Transverse colon (tissue), 4 donors: ENCODE measurements at regions not wholly inside any gene's neighbourhood (a gene's known extent, or its start where the extent isn't known, plus 50 kb on each side); places are given as distances from the start of the nearest gene placed in this dataset.

Source experiments
- DNase-seq: peaks from one replicate; pipeline ENCODE4 v3.0.0-alpha.2; 2019
- H3K27ac ChIP-seq, 4 donors: fragments of 200-600 bp; sonication (generic); 2 replicates each; pipeline ENCODE4 v1.5.1; 2016 to 2018; ENCODE audit warnings: inconsistent platforms in 4 of 4
- H3K27me3 ChIP-seq: fragments of 200-600 bp; sonication (generic); 2 replicates; pipeline ENCODE4 v1.5.1; 2017; ENCODE audit warnings: inconsistent platforms
- H3K36me3 ChIP-seq, 4 donors: fragments of 200-600 bp; sonication (generic); 2 replicates each; pipeline ENCODE4 v1.5.1; 2017 to 2019; ENCODE audit warnings: inconsistent platforms in 4 of 4
- H3K4me1 ChIP-seq, 4 donors: fragments of 200-600 bp; sonication (generic); 2 replicates each; pipeline ENCODE4 v1.5.1; 2017 to 2020; ENCODE audit warnings: inconsistent platforms in 4 of 4
- H3K4me3 ChIP-seq, 4 donors: fragments of 200-600 bp; sonication (generic); 1 replicate in 1 of 4; 2 replicates in 3 of 4; pipeline versions ENCODE4 v1.5.1 to v1.6.1; 2017 to 2019; ENCODE audit warnings: inconsistent platforms in 4 of 4
- H3K9me3 ChIP-seq, 2 donors: fragments of 200-600 bp; sonication (generic); 2 replicates each; pipeline ENCODE4 v1.5.1; 2017 to 2019; ENCODE audit warnings: inconsistent platforms in 2 of 2
- CTCF ChIP-seq, 5 experiments: fragments of 200-600 bp in 3 of 5; fragments of 450-650 bp in 2 of 5; sonication (generic) in 3 of 5; IDR thresholded peaks; 1 replicate in 2 of 5; 2 replicates in 3 of 5; pipeline ENCODE4 v1.5.1; 2016 to 2017; ENCODE audit warnings: antibody characterized with exemption in 5 of 5, inconsistent platforms in 3 of 5, mild to moderate bottlenecking in 2 of 5, moderate library complexity in 1 of 5
- EP300 ChIP-seq: sonication (generic); formaldehyde crosslinking; IDR thresholded peaks from one replicate; pipeline ENCODE4 v1.6.1; 2017; ENCODE audit warnings: antibody characterized with exemption, low read depth
- POLR2A ChIP-seq: fragments of 450-650 bp; IDR thresholded peaks from one replicate; pipeline ENCODE4 v1.6.1; 2016; ENCODE audit warnings: antibody characterized with exemption, mild to moderate bottlenecking, moderate library complexity
- POLR2AphosphoS5 ChIP-seq, 3 donors: sonication (generic); formaldehyde crosslinking; IDR thresholded peaks; one replicate each; pipeline ENCODE4 v1.6.1; 2016; ENCODE audit warnings: antibody characterized with exemption in 3 of 3
- WGBS, 2 donors: methylation state at CpG; one replicate each; pipeline ENCODE4 v1.1.5; 2018; ENCODE audit warnings: low coverage in 1 of 2; 5-methylcytosine and 5-hydroxymethylcytosine counted together
- in situ Hi-C, 4 donors: fragments of 200-750 bp; cut with MboI; loops; one replicate each; pipeline versions ENCODE4 v1.15.0 to v1.15.1; 2017; ENCODE audit warnings: low sequenced_read_pairs in 3 of 4, low pct_ligation_motif_present in 1 of 4, low pct_unique_long_range_greater_than_20kb in 1 of 4
- intact Hi-C: fragments of 100-400 bp; cut with DNase I; formaldehyde crosslinking; loops from one replicate; pipeline ENCODE4 v1.15.1; 2023; ENCODE audit warnings: low total_unique reads

DNA sequence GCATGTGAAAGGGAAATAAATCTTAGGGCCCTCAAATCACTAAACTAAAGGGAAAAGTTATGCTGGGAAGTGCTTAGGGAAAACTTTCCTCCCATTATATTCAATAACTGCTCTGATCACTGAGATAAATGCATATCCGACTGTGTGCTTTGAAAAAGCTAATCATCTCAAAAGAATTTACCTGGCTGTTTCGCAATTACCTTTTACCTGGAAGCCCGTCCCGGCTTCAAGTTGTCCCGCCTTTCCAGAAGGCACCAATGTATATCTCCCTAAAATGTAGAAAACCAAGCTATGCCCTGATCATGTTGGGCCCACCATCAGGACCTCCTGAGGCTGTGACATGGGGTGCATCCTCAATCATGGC lies 394.6 kb upstream of the HSFY2 start:
- Histone ChIP-seq H3K4me3 (no peak overlapping the region), H3K36me3 (no peaks in the 10 kb centered on the region), H3K9me3 (no peaks in the 10 kb centered on the region), H3K4me1 (no peaks in the 10 kb centered on the region), H3K27me3 (no peaks in the 10 kb centered on the region), H3K27ac (no peak overlapping the region)
- in situ Hi-C loops: no loop called here
- no CpG with 5 or more reads among the region's 5 CpGs for WGBS, 2 donors
- no peak for TF ChIP-seq POLR2A
- TF ChIP-seq CTCF (IDR thresholded peaks at IDR 0.05): no peak
- no peak for TF ChIP-seq POLR2AphosphoS5 (IDR thresholded peaks at IDR 0.05)
- no peak for TF ChIP-seq EP300
- intact Hi-C loops: no loop called here
- no peak for DNase-seq

GRCh38 chrY:19167319-19168201 lies 394.0 kb upstream of the HSFY2 start:
- H3K36me3 ChIP-seq: no peaks in the 10 kb centered on the region
- WGBS, 2 donors: 58% methylated on average over 4 of the region's 13 CpGs; no CpG with 5 or more reads in 1 of the 2 donors
- DNase-seq: no peak
- H3K4me3 ChIP-seq: no peak overlapping the region
- H3K27me3 ChIP-seq: no peaks in the 10 kb centered on the region
- no peaks in the 10 kb centered on the region for H3K9me3 ChIP-seq
- in situ Hi-C loops: no loop called here
- H3K27ac ChIP-seq: no peak overlapping the region
- intact Hi-C loops: no loop called here
- H3K4me1 ChIP-seq: no peaks in the 10 kb centered on the region
- no peak for TF ChIP-seq POLR2AphosphoS5 (IDR thresholded peaks at IDR 0.05)
- no peak for TF ChIP-seq CTCF (IDR thresholded peaks at IDR 0.05)
- no peak for TF ChIP-seq EP300
- TF ChIP-seq POLR2A: no peak

GRCh38 chrY:19148783-19149182 lies 375.2 kb upstream of the HSFY2 start:
- Histone ChIP-seq H3K4me1 (no peaks in the 10 kb centered on the region), H3K27ac (no peak overlapping the region), H3K9me3 (no peaks in the 10 kb centered on the region), H3K4me3 (no peak overlapping the region), H3K27me3 (no peaks in the 10 kb centered on the region), H3K36me3 (no peaks in the 10 kb centered on the region)
- no peak for DNase-seq
- in situ Hi-C loops (no loop called here), intact Hi-C loops (no loop called here)
- no peak for TF ChIP-seq EP300
- TF ChIP-seq POLR2A: no peak
- 60% methylated on average over 2 of the region's 4 CpGs; no CpG with 5 or more reads in 1 of the 2 donors for WGBS, 2 donors

DNA sequence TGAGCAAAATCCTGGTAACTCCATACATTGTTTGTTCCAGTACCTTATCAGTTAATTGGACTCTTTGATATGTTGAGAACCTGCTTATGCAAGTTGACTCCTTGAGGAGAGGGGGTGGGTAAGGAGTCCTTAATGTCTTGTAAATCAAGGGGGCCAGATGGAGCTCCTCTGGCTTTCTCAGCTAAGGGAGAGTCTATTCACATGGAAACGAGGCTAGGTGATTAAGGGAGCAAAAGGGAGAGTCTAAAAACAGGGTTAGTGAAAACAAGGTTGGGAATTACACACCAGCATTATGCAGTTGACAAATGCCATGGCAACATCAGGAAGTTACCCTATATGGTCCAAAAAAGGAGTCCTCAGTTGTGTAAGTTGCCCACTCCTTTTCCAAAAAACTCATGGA lies 372.8 kb upstream of the HSFY2 start:
- Histone ChIP-seq H3K36me3 (no peaks in the 10 kb centered on the region), H3K27me3 (no peaks in the 10 kb centered on the region), H3K4me3 (no peak overlapping the region), H3K4me1 (no peaks in the 10 kb centered on the region), H3K27ac (no peak overlapping the region), H3K9me3 (no peaks in the 10 kb centered on the region)
- no CpG with 5 or more reads among the region's 1 CpG for WGBS, 2 donors
- in situ Hi-C loops: no loop called here
- DNase-seq: no peak
- TF ChIP-seq POLR2AphosphoS5 (IDR thresholded peaks at IDR 0.05): no peak
- no peak for TF ChIP-seq POLR2A
- TF ChIP-seq CTCF (IDR thresholded peaks at IDR 0.05): no peak
- no peak for TF ChIP-seq EP300
- intact Hi-C loops: no loop called here

DNA sequence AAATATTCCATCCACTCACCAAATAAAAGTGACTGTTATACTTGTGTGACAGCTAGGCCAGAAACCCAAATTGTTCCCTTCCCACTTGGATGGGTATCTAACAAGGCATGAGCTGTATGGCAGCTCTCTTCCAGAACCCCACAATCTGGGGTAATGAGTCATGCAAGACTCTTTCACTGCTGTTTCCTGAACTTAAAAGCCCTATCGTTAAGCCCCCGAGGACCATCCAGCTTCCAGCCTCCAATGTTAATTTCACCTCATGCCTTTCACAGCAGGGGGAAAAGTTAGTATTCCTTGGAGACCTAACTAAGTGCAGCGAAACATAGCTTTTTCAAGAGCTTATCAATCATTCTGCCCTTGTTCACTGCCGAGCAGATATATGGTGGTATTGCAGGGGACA lies 368.6 kb upstream of the HSFY2 start:
- no peaks in the 10 kb centered on the region for H3K9me3 ChIP-seq
- WGBS, 2 donors: no CpG with 5 or more reads among the region's 4 CpGs
- no peaks in the 10 kb centered on the region for H3K27me3 ChIP-seq
- no peak overlapping the region for H3K27ac ChIP-seq
- H3K4me1 ChIP-seq: no peaks in the 10 kb centered on the region
- H3K4me3 ChIP-seq: no peak overlapping the region
- intact Hi-C loops: no loop called here
- TF ChIP-seq POLR2A (no peak), CTCF (IDR thresholded peaks at IDR 0.05) (no peak), EP300 (no peak), POLR2AphosphoS5 (IDR thresholded peaks at IDR 0.05) (no peak)
- H3K36me3 ChIP-seq: no peaks in the 10 kb centered on the region
- in situ Hi-C loops: no loop called here
- no peak for DNase-seq
